ENCODE measurements at regions not wholly inside any gene's neighbourhood (a gene's known extent, or its start where the extent isn't known, plus 50 kb on each side); places are given as distances from the start of the nearest gene placed in this dataset.

DNA sequence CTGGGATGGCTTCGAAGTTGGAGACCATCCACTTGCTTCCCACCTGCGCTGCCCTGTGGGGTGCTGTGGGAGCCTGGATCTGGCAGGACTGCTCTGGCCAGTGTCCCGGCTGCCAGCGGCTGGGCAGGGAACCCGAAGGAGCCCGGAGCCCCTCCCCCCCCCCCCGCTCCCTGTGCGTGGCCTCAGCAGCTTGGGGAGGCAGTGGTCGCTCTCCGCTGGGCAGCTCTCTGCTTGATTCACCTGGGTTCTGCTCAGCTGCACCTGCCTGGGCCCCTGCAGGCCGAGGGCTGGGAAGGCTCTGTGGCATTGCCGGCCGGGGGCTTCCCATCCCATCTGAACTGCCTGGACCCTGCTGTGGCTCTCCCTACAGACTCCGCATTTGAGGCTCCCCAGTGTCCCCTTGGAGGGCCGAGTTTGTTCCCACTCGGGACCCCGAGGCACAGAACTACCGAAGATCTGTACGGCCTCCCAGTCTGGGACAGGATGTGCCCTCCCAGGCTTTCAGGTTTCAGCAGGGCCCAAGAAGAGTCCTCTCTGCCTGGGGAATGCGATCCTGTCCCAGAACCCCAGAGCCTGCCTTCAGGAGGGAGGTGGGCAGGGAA lies 525.1 kb downstream of the TCERG1L start:
- no peaks in the 10 kb centered on the region for H3K36me3 ChIP-seq
- H3K9me3 ChIP-seq: peaks cover 0 to 10% (median 0%) of the 10 kb centered on the region in 4 donors
- 82 to 84% methylated on average over 9 to 20 of the region's 20 CpGs for WGBS, 2 donors
- H3K4me3 ChIP-seq: no peak overlapping the region
- no peak overlapping the region for H3K27ac ChIP-seq
- TF ChIP-seq POLR2A (IDR thresholded peaks at IDR 0.05) (no peak), EP300 (IDR thresholded peaks at IDR 0.05) (no peak)
- TF ChIP-seq, protein P1, sequence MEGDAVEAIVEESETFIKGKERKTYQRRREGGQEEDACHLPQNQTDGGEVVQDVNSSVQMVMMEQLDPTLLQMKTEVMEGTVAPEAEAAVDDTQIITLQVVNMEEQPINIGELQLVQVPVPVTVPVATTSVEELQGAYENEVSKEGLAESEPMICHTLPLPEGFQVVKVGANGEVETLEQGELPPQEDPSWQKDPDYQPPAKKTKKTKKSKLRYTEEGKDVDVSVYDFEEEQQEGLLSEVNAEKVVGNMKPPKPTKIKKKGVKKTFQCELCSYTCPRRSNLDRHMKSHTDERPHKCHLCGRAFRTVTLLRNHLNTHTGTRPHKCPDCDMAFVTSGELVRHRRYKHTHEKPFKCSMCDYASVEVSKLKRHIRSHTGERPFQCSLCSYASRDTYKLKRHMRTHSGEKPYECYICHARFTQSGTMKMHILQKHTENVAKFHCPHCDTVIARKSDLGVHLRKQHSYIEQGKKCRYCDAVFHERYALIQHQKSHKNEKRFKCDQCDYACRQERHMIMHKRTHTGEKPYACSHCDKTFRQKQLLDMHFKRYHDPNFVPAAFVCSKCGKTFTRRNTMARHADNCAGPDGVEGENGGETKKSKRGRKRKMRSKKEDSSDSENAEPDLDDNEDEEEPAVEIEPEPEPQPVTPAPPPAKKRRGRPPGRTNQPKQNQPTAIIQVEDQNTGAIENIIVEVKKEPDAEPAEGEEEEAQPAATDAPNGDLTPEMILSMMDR (IDR thresholded peaks at IDR 0.05): no peak
- DNase-seq (ENCODE audit: low spot score in 2 of 2): no peak
- H3K27me3 ChIP-seq: no peaks in the 10 kb centered on the region
- no peaks in the 10 kb centered on the region for H3K4me1 ChIP-seq

DNA sequence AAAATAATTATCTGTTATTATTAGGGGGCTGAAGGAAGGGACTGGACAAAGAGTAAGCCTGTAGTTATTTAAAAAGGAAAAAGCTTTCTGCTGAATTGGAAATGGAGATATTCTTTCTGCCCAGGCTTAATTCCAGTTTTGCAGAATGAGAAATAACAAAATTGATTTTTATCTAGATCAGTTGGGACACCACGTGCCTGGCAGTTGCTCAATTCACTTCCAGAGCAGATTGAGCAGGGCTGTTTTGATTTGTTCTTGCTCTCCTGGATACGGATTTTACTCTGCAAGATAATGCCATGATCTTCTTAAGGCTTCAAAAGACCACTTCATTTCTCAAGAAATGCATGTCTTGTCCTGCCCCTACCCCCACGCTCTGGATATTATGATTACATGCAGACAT lies 524.3 kb downstream of the TCERG1L start:
- WGBS, 2 donors: 26 to 35% methylated on average over 3 of the region's 3 CpGs
- H3K4me3 ChIP-seq: no peak overlapping the region
- DNase-seq (ENCODE audit: low spot score in 2 of 2): no peak
- no peaks in the 10 kb centered on the region for H3K27me3 ChIP-seq
- H3K9me3 ChIP-seq: peaks cover 0 to 10% (median 0%) of the 10 kb centered on the region in 4 donors
- H3K27ac ChIP-seq: no peak overlapping the region
- H3K4me1 ChIP-seq: no peaks in the 10 kb centered on the region
- no peaks in the 10 kb centered on the region for H3K36me3 ChIP-seq
- TF ChIP-seq POLR2A (IDR thresholded peaks at IDR 0.05) (no peak), EP300 (IDR thresholded peaks at IDR 0.05) (no peak)
- TF ChIP-seq, protein P1 (IDR thresholded peaks at IDR 0.05): no peak

DNA sequence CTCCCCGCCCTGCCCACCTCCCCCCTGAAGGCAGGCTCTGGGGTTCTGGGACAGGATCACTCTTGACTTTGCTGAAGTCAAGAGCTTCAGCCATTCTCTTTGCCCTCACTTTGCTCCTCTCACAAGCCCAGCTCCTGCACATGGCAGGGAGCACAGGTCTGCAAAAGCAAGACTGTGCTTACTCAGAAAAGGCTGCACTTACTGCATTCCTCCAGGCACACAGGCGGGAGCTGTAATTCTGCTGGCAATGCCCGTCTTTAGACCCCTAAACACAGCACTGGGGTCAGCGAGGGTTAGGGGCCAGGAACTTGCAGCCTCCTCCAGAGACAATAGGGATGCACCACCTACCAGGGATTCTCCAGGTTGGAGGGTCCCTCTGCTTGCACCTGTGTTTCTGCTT lies 523.7 kb downstream of the TCERG1L start:
- no peak for DNase-seq (ENCODE audit: low spot score in 2 of 2)
- no peaks in the 10 kb centered on the region for H3K36me3 ChIP-seq
- no peaks in the 10 kb centered on the region for H3K4me1 ChIP-seq
- H3K27ac ChIP-seq: no peak overlapping the region
- peaks cover 0 to 10% (median 0%) of the 10 kb centered on the region in 4 donors for H3K9me3 ChIP-seq
- WGBS, 2 donors: 50 to 58% methylated on average over 4 of the region's 4 CpGs
- H3K27me3 ChIP-seq: no peaks in the 10 kb centered on the region
- TF ChIP-seq, protein P1 (IDR thresholded peaks at IDR 0.05): no peak
- TF ChIP-seq POLR2A (IDR thresholded peaks at IDR 0.05): no peak
- TF ChIP-seq EP300 (IDR thresholded peaks at IDR 0.05): no peak
- H3K4me3 ChIP-seq: no peak overlapping the region

DNA sequence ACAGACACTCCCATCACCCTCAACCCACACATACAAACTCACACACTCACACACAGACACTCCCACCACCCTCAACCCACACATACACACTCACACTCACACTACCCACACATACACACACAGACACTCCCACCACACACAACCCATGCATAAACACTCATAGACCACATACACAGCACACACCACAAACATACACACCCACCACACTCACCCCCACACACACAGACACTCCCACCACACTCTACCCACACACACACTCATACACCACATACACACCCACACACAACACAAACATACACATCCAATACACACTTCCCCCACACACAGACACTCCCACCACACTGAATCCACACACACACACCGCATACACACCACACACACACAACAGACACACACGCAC lies 521.2 kb downstream of the TCERG1L start:
- Histone ChIP-seq H3K27me3 (no peaks in the 10 kb centered on the region), H3K4me1 (no peaks in the 10 kb centered on the region), H3K27ac (no peak overlapping the region), H3K36me3 (no peaks in the 10 kb centered on the region), H3K9me3 (peaks cover 0 to 10% (median 0%) of the 10 kb centered on the region in 4 donors), H3K4me3 (no peak overlapping the region)
- TF ChIP-seq EP300 (IDR thresholded peaks at IDR 0.05): no peak
- TF ChIP-seq POLR2A (IDR thresholded peaks at IDR 0.05): no peak
- TF ChIP-seq, protein P1 (IDR thresholded peaks at IDR 0.05): no peak
- DNase-seq (ENCODE audit: low spot score in 2 of 2): no peak
- 23 to 26% methylated on average over 2 of the region's 2 CpGs for WGBS, 2 donors

DNA sequence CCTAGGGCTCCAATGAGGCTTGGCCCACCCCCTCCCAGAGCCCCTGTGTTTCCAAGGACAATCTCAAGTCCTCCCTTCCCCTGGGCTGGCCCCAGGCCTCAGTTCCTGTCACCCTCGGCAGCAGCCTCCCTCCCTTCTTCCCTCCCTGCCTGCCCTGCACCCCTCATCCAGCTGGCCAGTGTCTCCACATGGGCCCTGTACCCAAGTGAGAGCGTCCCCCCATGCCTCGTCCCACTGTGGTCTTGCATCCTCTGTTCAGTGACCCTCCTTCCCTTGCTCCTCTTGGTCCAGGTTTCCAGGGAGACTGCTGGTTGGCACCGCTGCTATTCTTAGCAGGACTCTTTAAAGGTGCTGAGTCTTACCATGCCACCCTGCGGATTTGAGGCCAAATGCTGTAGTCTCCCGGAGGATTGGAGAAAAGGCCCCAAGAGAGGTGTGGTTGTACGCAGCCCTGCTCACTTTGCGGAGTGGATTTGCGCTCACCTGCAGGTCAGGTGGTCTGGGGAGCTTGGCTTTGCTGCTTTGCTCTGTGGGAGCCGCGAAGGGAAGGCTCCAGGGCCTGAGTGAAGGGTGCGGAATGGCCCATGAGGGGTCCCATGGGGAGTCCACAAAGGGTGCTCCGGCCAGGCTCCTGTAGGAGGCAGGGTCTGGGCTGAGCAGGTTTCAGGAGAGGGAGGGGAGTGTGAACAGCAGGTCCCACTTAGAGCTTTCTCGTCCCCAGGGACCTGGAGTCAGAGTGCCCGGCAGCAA lies 519.2 kb downstream of the TCERG1L start:
- H3K27me3 ChIP-seq: no peaks in the 10 kb centered on the region
- no peaks in the 10 kb centered on the region for H3K4me1 ChIP-seq
- no peak overlapping the region for H3K27ac ChIP-seq
- H3K9me3 ChIP-seq: peaks cover 0 to 10% (median 0%) of the 10 kb centered on the region in 4 donors
- no peak overlapping the region for H3K4me3 ChIP-seq
- 85 to 91% methylated on average over 14 to 15 of the region's 15 CpGs for WGBS, 2 donors
- no peaks in the 10 kb centered on the region for H3K36me3 ChIP-seq
- no peak for DNase-seq (ENCODE audit: low spot score in 2 of 2)
- TF ChIP-seq EP300 (IDR thresholded peaks at IDR 0.05): no peak
